Gastroesophageal sphincter (tissue), 4 donors: ENCODE measurements at regions not wholly inside any gene's neighbourhood (a gene's known extent, or its start where the extent isn't known, plus 50 kb on each side); places are given as distances from the start of the nearest gene placed in this dataset.
A peak's percentile ranks its signal among the peaks of the same experiment; 100 is the strongest.
"Not testable (repeated sequence)": the region's sequence is repeated elsewhere in the genome, so short reads cannot be mapped to it uniquely, and the experiment has no call there.

ENCODE experiments used
- ATAC-seq: fragments of 150-250 bp; one replicate; pipeline ENCODE4 v1.9.1; 2016; ENCODE audit warnings: mild to moderate bottlenecking, moderate library complexity
- H3K27ac ChIP-seq, 4 donors: fragments of 200-600 bp; sonication (generic) in 3 of 4; 1 replicate in 3 of 4; 2 replicates in 1 of 4; pipeline ENCODE4 v1.5.1; 2016 to 2019
- H3K27me3 ChIP-seq: fragments of 200-600 bp; sonication (generic); one replicate; pipeline ENCODE4 v1.5.1; 2019
- H3K36me3 ChIP-seq, 2 donors: fragments of 200-600 bp; sonication (generic); one replicate each; pipeline ENCODE4 v1.5.1; 2019; ENCODE audit warnings: control low read depth in 1 of 2
- H3K4me1 ChIP-seq, 3 donors: fragments of 200-600 bp; sonication (generic); 1 replicate in 2 of 3; 2 replicates in 1 of 3; pipeline ENCODE4 v1.5.1; 2016 to 2019; ENCODE audit warnings: control low read depth in 2 of 3
- H3K4me3 ChIP-seq, 2 donors: fragments of 200-600 bp; sonication (generic); one replicate each; pipeline ENCODE4 v1.5.1; 2019; ENCODE audit warnings: mild to moderate bottlenecking in 1 of 2, moderate library complexity in 1 of 2
- H3K9me3 ChIP-seq, 3 donors: fragments of 200-600 bp; sonication (generic); one replicate each; pipeline ENCODE4 v1.5.1; 2017 to 2019; ENCODE audit warnings: control low read depth in 2 of 3
- CTCF ChIP-seq, 4 experiments: fragments of 200-600 bp in 2 of 4; fragments of 450-650 bp in 2 of 4; sonication (generic) in 1 of 4; IDR thresholded peaks; one replicate each; pipeline ENCODE4 v1.5.1; 2017 to 2019; ENCODE audit warnings: antibody characterized with exemption in 4 of 4, mild to moderate bottlenecking in 2 of 4, moderate library complexity in 2 of 4
- EP300 ChIP-seq: sonication (generic); formaldehyde crosslinking; IDR thresholded peaks from one replicate; pipeline ENCODE4 v1.6.1; 2017; ENCODE audit warnings: antibody characterized with exemption, mild to moderate bottlenecking
- POLR2A ChIP-seq, 2 donors: fragments of 450-650 bp; IDR thresholded peaks; one replicate each; pipeline ENCODE4 v1.6.1; 2017; ENCODE audit warnings: antibody characterized with exemption in 2 of 2, mild to moderate bottlenecking in 2 of 2, moderate library complexity in 1 of 2
- POLR2AphosphoS5 ChIP-seq: sonication (generic); formaldehyde crosslinking; IDR thresholded peaks from one replicate; pipeline ENCODE4 v1.6.1; 2017; ENCODE audit warnings: antibody characterized with exemption
- WGBS, 2 donors: methylation state at CpG; one replicate each; pipeline ENCODE4 v1.1.5; 2018; ENCODE audit warnings: low coverage in 1 of 2; 5-methylcytosine and 5-hydroxymethylcytosine counted together

GRCh38 chr20:53652859-53653517 lies 59.3 kb upstream of the ZNF217 start:
- no peaks in the 10 kb centered on the region for H3K36me3 ChIP-seq
- no peak overlapping the region for H3K4me3 ChIP-seq
- no peak for ATAC-seq
- peak overlapping the region in 2 of 4 donors; percentile 45 to 50 for H3K27ac ChIP-seq
- WGBS, 2 donors = 43 to 44% methylated on average over 4 to 5 of the region's 5 CpGs
- H3K4me1 ChIP-seq = peaks cover 0 to 17% (median 0%) of the 10 kb centered on the region in 3 donors
- H3K27me3 ChIP-seq = no peaks in the 10 kb centered on the region
- no peaks in the 10 kb centered on the region for H3K9me3 ChIP-seq
- TF ChIP-seq POLR2A (IDR thresholded peaks at IDR 0.05) (no peak), POLR2AphosphoS5 (no peak), EP300 (no peak), CTCF (IDR thresholded peaks at IDR 0.05) (no peak)

DNA sequence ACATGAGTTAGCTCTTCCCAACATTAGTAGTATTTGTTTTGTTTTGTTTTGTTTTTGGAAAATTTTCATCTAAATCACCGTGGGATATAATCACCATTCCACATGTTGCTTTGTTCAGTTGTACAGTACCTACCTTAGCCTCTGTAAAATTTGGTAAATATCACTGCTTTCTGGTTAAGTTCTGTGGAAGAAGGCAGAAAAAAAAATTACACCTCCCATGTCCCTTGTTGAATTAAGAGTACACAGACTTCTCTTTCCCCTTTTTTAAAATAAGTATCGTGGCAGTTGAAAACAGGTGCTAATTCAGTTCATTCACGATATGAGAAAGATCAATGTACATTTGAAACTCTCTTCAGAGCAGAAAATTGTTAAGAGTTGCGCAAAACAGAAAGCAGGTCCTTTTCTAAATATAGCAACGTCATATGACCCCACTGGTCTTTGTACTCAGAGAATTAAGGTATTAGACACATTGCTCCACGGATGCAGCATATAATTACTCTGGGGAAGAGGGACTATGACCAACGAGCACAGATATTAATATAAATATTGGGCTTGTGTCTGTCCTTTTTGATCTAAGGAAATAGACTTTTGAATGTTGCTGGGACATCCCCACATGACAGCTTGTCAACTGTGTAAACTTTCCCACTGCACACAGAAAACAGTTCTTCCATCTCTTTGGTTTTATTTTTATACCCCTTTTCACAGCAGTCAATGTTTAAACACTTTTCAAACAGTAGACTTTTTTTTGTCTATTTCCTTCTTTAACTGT lies 58.6 kb upstream of the ZNF217 start:
- TF ChIP-seq EP300 (no peak), POLR2A (IDR thresholded peaks at IDR 0.05) (no peak), CTCF (IDR thresholded peaks at IDR 0.05) (no peak), POLR2AphosphoS5 (no peak)
- Histone ChIP-seq H3K4me3 (no peak overlapping the region), H3K27ac (peak overlapping the region in 2 of 4 donors; percentile 45 to 50), H3K27me3 (no peaks in the 10 kb centered on the region), H3K9me3 (no peaks in the 10 kb centered on the region), H3K36me3 (no peaks in the 10 kb centered on the region), H3K4me1 (peaks cover 0 to 17% (median 0%) of the 10 kb centered on the region in 3 donors)
- 8 to 16% methylated on average over 7 of the region's 7 CpGs for WGBS, 2 donors
- ATAC-seq = no peak

DNA sequence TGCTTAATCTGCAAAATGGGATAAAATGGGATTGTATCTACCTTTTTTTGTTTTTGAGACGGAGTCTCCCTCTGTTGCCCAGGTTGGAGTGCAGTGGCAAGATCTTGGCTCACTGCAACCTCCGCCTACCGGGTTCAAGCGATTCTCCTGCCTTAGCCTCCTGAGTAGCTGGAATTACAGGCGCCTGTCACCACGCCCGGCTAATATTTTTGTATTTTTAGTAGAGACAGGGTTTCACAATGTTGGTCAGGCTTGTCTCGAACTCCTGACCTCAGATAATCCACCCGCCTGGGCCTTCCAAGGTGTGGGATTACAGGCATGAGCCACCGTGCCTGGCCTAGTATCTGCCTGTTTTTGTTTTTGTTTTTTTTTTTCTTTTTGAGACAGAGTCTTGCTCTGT lies 55.9 kb upstream of the ZNF217 start:
- 94 to 98% methylated on average over 8 to 10 of the region's 10 CpGs for WGBS, 2 donors
- H3K9me3 ChIP-seq, H3K27ac ChIP-seq, H3K36me3 ChIP-seq, ATAC-seq, H3K27me3 ChIP-seq, H3K4me3 ChIP-seq: not testable (repeated sequence)
- H3K4me1 ChIP-seq = peaks cover 0 to 17% (median 0%) of the 10 kb centered on the region in 3 donors

DNA sequence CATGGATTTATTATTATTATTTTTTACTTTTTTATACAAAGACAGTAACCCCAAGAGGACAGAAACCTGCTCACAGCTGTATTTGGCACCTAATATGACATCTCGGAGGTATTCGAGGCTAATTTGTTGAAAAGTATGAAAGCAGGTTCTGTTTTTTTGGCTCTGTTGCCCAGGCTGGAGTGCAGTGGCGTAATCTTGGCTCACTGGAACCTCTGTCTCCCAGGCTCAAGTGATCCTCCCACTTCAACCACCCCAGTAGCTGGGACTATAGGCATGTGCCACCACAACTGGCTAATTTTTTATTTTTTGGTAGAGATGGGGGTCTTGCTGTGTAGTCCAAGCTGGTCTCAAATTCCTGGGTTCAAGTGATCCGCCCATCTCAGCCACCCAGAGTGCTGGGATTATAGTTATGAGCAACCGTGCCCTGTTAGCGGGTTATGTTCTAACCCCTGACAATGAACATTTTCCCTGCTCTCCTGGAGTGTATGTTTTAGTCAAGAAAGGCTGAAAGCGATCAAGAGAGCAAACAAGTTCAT lies 53.7 kb upstream of the ZNF217 start:
- no peaks in the 10 kb centered on the region for H3K9me3 ChIP-seq
- 89 to 97% methylated on average over 4 to 6 of the region's 7 CpGs for whole genome bisulfite sequencing, 2 donors
- TF ChIP-seq POLR2A (IDR thresholded peaks at IDR 0.05) = no peak
- TF ChIP-seq CTCF (IDR thresholded peaks at IDR 0.05) = no peak
- no peak for TF ChIP-seq POLR2AphosphoS5
- TF ChIP-seq EP300 = no peak
- no peaks in the 10 kb centered on the region for H3K27me3 ChIP-seq
- no peak overlapping the region for H3K4me3 ChIP-seq
- H3K4me1 ChIP-seq = peaks cover 0 to 22% (median 6%) of the 10 kb centered on the region in 3 donors
- ATAC-seq = no peak
- no peaks in the 10 kb centered on the region for H3K36me3 ChIP-seq
- no peak overlapping the region for H3K27ac ChIP-seq

DNA sequence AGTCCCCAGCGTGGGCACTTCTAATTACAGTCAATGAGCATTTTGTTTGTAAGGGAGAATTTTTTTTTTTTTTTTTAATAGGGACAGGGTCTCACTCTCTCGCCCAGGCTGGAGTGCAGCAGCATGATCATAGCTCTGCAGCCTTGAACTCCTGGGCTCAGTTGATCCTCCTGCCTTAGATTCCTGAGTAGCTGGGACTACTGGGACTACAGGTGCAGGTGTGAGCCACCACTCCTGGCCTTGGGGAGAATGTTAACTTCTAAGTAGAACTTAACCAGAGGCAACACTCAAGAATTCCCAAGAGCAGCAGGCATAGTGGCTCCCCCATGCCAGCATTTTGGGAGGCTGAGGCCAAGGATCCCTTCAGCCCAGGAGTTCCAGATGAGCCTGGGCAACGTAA lies 52.9 kb upstream of the ZNF217 start:
- 79% methylated on average over 2 of the region's 3 CpGs; no CpG with 5 or more reads in 1 of the 2 donors for WGBS, 2 donors
- no peak overlapping the region for H3K4me3 ChIP-seq

More for the DNA sequence above, 52.9 kb upstream of the ZNF217 start:
- no peaks in the 10 kb centered on the region for H3K27me3 ChIP-seq
- H3K9me3 ChIP-seq = no peaks in the 10 kb centered on the region
- no peaks in the 10 kb centered on the region for H3K36me3 ChIP-seq
- no peak for TF ChIP-seq POLR2A (IDR thresholded peaks at IDR 0.05)
- TF ChIP-seq EP300 = no peak
- TF ChIP-seq CTCF (IDR thresholded peaks at IDR 0.05) = no peak
- no peak for TF ChIP-seq POLR2AphosphoS5
- no peak for ATAC-seq
- peaks cover 0 to 16% (median 6%) of the 10 kb centered on the region in 3 donors for H3K4me1 ChIP-seq
- H3K27ac ChIP-seq = no peak overlapping the region
